WI38 (cell line): ENCODE measurements at regions not wholly inside any gene's neighbourhood (a gene's known extent, or its start where the extent isn't known, plus 50 kb on each side); places are given as distances from the start of the nearest gene placed in this dataset.

Experiments
- H3K4me3 ChIP-seq: 2 replicates; pipeline ENCODE4 v1.5.1; 2011; ENCODE audit warnings: low read depth, mild to moderate bottlenecking, control low read depth, low read length
- CTCF ChIP-seq: IDR thresholded peaks from 2 replicates; pipeline ENCODE4 v1.5.1; 2012; ENCODE audit warnings: low read depth, mild to moderate bottlenecking, control low read depth, low read length

DNA sequence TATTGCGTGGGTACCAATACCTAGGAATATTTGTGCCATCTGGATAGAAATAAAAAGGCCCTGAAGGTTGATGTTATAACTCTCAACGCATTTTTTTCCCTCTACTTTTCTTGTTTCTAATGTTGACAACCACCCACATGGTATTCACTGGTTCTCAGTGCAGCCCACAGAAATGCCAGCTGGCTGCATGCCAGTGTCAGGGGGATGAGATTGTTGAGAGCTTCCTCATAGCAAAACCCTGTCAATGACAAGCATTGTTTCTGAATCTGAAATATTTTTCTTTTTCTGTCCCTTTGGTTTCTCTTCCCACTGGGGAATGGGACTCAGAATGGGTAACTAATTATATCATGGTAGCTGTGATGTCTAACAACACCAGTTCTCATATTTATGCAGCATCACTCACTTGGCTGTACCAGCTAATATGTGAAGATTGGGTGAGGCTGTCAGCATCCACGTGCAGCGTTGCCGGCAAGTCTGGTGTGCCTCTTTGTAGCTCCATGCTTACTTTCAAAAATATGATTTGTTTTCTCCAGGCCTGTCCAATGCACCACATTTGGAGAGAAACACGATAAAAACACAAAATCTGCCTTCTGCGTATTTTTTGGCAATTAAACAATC lies 284.6 kb downstream of the PTBP2 start:
- no peak overlapping the region for H3K4me3 ChIP-seq
- no peak for TF ChIP-seq CTCF

DNA sequence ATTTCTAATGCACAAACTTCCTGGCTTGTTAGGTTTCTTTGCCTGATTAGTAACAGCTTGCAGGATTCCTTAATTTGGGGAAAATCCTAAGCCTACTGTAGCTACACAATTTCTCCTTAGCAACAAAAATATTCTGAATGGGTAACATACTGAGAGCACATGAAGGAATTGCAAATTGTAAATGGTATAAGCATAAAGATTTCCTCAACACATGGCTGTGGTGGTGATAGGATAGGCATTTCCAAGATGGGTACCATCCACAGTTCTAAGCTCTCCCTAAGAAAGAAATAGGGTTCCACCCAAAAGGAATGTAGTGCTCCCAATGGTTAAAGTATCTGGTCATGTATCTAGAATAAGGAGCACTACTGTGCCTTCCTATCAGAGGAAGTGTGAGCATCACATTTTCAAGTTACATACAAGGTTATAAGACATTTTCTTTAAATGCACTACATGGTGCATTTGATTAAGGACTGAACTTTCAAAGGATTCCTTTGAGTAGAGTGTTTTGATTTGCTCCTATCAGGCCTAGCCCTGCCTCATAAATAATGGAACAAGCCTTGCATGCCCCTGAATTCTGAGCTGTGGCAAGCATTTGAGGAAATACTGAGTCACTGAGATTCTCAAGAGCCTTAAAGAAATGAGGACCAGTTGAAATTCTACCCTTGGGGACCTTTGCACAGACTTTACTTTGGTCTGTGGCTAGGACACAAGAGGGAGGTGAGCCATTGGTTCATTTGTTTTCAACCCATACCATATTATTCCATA lies 286.4 kb downstream of the PTBP2 start:
- no peak for TF ChIP-seq CTCF

GRCh38 chr1:97010566-97011264 lies 289.1 kb downstream of the PTBP2 start:
- no peak overlapping the region for H3K4me3 ChIP-seq
- no peak for TF ChIP-seq CTCF

More for the DNA sequence above, 286.4 kb downstream of the PTBP2 start:
- H3K4me3 ChIP-seq, result no peak overlapping the region

- no peak overlapping the region for H3K4me3 ChIP-seq
- no peak for TF ChIP-seq CTCF
Measured at GRCh38 chr1:97013136-97013535, 291.6 kb downstream of the PTBP2 start.

GRCh38 chr1:97013941-97014340 lies 292.4 kb downstream of the PTBP2 start:
- no peak for TF ChIP-seq CTCF
- no peak overlapping the region for H3K4me3 ChIP-seq

DNA sequence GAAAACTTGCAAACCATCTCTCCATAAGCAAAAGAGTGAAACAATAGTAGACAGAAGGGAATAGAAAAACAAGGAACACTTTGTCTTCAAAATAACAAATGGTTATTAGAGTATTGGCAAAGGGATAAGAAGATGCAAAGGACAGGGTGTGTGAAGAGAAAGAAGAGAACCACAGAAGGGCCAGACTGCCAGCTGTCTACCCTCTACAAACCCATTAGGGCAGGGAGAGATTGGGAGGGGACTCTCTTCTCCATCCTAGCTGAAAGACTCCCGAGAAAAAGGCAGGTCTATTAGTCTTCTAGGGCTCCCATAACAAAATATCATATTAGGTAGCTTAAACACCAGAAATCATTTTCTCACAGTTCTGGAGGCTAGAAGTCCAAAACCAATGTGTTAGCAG lies 292.8 kb downstream of the PTBP2 start:
- no peak for TF ChIP-seq CTCF
- H3K4me3 ChIP-seq, result no peak overlapping the region

DNA sequence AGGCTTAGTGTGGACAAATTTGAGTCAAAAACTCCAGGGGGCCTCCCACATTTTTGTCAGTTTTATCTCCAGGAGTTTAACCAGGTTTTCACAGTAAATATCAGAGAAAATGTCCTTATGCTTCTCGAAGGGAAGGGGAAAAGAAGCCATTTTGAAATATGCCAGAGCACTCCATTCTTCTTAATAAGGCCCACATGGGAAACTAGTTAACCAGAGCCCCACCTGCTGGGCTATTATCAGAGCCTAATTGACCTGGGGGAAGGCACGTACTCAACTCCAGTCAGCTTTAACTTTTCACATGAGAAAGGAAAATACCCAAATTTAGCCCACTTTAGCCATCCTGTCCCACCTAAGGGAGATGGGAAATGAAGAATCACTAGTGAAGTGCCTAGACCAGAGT lies 296.3 kb downstream of the PTBP2 start:
- no peak overlapping the region for H3K4me3 ChIP-seq
- TF ChIP-seq CTCF, result no peak
